ENCODE measurements at regions not wholly inside any gene's neighbourhood (a gene's known extent, or its start where the extent isn't known, plus 50 kb on each side); places are given as distances from the start of the nearest gene placed in this dataset.
"Not testable (repeated sequence)": the region's sequence is repeated elsewhere in the genome, so short reads cannot be mapped to it uniquely, and the experiment has no call there.

GRCh38 chr3:20316238-20316637, 130.2 kb upstream of the SGO1 start:
- DNase-seq: no peak

- DNase-seq: no peak
Observed at GRCh38 chr3:20310629-20311028, 124.6 kb upstream of the SGO1 start.

- no peak for DNase-seq
Observed at GRCh38 chr3:20307383-20307782, 121.4 kb upstream of the SGO1 start.

GRCh38 chr3:20305647-20306046, 119.6 kb upstream of the SGO1 start:
- DNase-seq: no peak

- no peak for DNase-seq
Observed at GRCh38 chr3:20302766-20303165, 116.8 kb upstream of the SGO1 start.

- no peak for DNase-seq
Observed at GRCh38 chr3:20288050-20288449, 102.0 kb upstream of the SGO1 start.

GRCh38 chr3:20280257-20280656, 94.3 kb upstream of the SGO1 start:
- no peak for DNase-seq

GRCh38 chr3:20265977-20266376, 80.0 kb upstream of the SGO1 start:
- DNase-seq: not testable (repeated sequence)

- no peak for DNase-seq
Observed at GRCh38 chr3:20264900-20265567, 79.0 kb upstream of the SGO1 start.

- no peak for DNase-seq
Observed at GRCh38 chr3:20258371-20258770, 72.4 kb upstream of the SGO1 start.

- no peak for DNase-seq
Observed at GRCh38 chr3:20256144-20256543, 70.1 kb upstream of the SGO1 start.

- DNase-seq: peak; percentile 47
Observed at GRCh38 chr3:20254268-20255117, 68.5 kb upstream of the SGO1 start.

- no peak for DNase-seq
Observed at GRCh38 chr3:20250786-20251185, 64.8 kb upstream of the SGO1 start.

- no peak for DNase-seq
Observed at GRCh38 chr3:20250314-20250713, 64.3 kb upstream of the SGO1 start.

GRCh38 chr3:20246662-20247061, 60.7 kb upstream of the SGO1 start:
- no peak for DNase-seq

GRCh38 chr3:20245781-20246180, 59.8 kb upstream of the SGO1 start:
- no peak for DNase-seq

- DNase-seq: no peak
Observed at GRCh38 chr3:20240154-20240883, 54.3 kb upstream of the SGO1 start.

- not testable (repeated sequence) for DNase-seq
Observed at GRCh38 chr3:20238199-20238598, 52.2 kb upstream of the SGO1 start.

GRCh38 chr3:20236603-20237002, 50.6 kb upstream of the SGO1 start:
- no peak for DNase-seq

Measured in NCI-H69 (cell line).